SK-N-MC (cell line): ENCODE measurements at regions not wholly inside any gene's neighbourhood (a gene's known extent, or its start where the extent isn't known, plus 50 kb on each side); places are given as distances from the start of the nearest gene placed in this dataset.

Source experiments
- DNase-seq: peaks from one replicate; pipeline ENCODE4 v3.0.0-alpha.2; 2011; ENCODE audit warnings: low read depth, low spot score
- H3K27ac ChIP-seq: fragments of 200-600 bp; sonication (generic); 2 replicates; pipeline ENCODE4 v1.5.1; 2016; ENCODE audit warnings: mixed run types
- H3K36me3 ChIP-seq: fragments of 200-600 bp; sonication (generic); 2 replicates; pipeline ENCODE4 v1.6.1; 2017; ENCODE audit warnings: antibody characterized with exemption, low read length, mixed read lengths; ENCODE audit not compliant: insufficient read depth
- H3K4me3 ChIP-seq: fragments of 200-600 bp; sonication (generic); 2 replicates; pipeline ENCODE4 v1.5.1; 2016
- H3K9ac ChIP-seq: fragments of 200-600 bp; sonication (generic); 2 replicates; pipeline ENCODE4 v1.8.0; 2017; ENCODE audit warnings: mixed run types, mixed read lengths; ENCODE audit not compliant: insufficient read length
- H3K9me3 ChIP-seq: fragments of 200-600 bp; sonication (generic); 2 replicates; pipeline ENCODE4 v1.6.1; 2017; ENCODE audit warnings: low read depth, mild to moderate bottlenecking, antibody characterized with exemption, low read length, moderate library complexity, mixed read lengths
- EZH2 ChIP-seq: fragments of 200-600 bp; sonication (generic); IDR thresholded peaks from one replicate; pipeline ENCODE4 v1.6.1; 2017; ENCODE audit warnings: antibody characterized with exemption
- FOXP2 ChIP-seq: optimal IDR thresholded peaks from 2 replicates; pipeline ENCODE3; 2011; ENCODE audit warnings: mild to moderate bottlenecking, moderate library complexity; ENCODE audit not compliant: insufficient read depth; ENCODE audit errors: extremely low read length, control extremely low read depth
- POLR2AphosphoS5 ChIP-seq: IDR thresholded peaks from 2 replicates; pipeline ENCODE4 v1.6.1; 2012; ENCODE audit warnings: mild to moderate bottlenecking, low read depth, low read length, borderline replicate concordance

DNA sequence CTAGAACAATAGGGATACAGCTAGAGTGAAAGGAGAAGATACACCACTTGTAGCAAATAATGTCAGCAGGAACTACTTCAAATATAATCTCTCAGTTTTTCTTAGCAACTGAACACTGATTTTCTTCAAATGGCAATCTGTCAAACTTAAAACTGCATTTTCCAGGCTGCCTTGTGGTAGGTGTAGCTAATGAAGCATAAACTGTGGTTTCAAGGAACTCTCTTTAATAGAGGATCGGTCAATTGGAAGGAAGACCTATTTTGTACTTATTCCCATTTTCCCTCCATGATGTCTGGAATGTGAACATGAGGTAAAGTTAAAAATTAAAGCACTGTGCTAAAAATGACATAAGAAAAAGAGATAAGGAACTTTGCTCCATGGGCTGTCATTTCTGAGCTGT, 1261.9 kb downstream of the PCDH17 start:
- Histone ChIP-seq H3K9me3 (peaks cover 6% of the 10 kb centered on the region; the same call in 1 of the 2 replicates), H3K36me3 (no peaks in the 10 kb centered on the region), H3K27ac (no peak overlapping the region), H3K4me3 (no peak overlapping the region), H3K9ac (no peak overlapping the region)
- no peak for DNase-seq
- no peak for TF ChIP-seq FOXP2
- no peak for TF ChIP-seq EZH2
- TF ChIP-seq POLR2AphosphoS5, result no peak

DNA sequence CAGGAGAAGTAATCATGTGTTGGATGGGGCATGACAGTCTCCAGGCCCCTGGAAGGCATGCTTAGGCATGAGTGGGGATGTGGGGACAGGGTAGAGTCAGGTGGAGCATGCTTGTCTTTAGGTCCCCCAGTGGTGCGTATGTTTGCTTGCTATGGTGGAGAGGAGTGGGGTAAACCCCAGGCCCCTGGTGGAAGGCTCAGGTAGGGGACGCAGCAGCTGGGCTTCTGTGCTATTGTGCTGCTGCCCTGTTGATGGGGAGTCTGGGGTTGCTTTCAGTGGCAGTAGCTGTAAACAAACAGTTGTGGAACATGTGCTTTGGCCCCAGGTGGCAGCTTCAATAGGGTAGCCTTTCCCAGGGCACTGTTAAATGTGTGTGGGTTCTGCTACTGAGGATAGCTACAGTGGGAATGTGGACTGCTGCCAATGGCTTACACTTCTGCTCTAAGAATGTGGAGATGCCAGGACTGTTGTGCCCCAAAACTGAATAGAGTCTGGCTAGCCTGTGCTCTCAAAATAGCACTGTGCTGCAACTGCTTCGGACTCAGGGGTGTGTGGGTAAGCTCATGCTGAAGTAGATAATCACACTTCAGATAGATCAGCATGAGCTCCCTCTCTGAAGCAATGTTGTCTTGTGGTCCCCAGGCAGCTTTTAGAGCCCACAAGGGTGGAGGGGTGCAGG, 1257.3 kb downstream of the DIAPH3 start:
- no peak for TF ChIP-seq POLR2AphosphoS5
- no peak for TF ChIP-seq EZH2
- no peak for TF ChIP-seq FOXP2
- Histone ChIP-seq H3K9me3 (no peaks in the 10 kb centered on the region), H3K27ac (no peak overlapping the region), H3K36me3 (no peaks in the 10 kb centered on the region), H3K9ac (no peak overlapping the region), H3K4me3 (no peak overlapping the region)
- DNase-seq, result no peak

DNA sequence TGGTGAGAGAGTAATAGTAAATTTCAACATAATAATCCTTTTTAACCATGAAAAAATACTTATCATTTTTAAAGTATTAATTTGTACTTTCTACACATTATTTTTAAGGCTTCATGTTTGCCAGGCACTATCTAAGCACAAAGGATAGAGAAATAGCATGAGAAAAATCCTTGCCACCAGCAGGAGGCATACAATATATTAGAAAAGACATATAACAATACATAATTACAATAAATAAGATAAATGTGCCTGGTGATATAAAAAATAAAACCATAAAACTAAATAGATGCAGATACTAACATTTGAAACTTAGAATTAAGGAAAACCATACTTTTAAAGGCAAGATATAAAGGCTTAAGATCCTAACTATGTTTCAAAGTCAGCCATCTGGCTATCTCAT, 1256.4 kb downstream of the DIAPH3 start:
- H3K36me3 ChIP-seq, result no peaks in the 10 kb centered on the region
- no peak overlapping the region for H3K9ac ChIP-seq
- DNase-seq, result no peak
- H3K27ac ChIP-seq, result no peak overlapping the region
- H3K9me3 ChIP-seq, result no peaks in the 10 kb centered on the region
- H3K4me3 ChIP-seq, result no peak overlapping the region
- TF ChIP-seq POLR2AphosphoS5 (no peak), FOXP2 (no peak), EZH2 (no peak)

DNA sequence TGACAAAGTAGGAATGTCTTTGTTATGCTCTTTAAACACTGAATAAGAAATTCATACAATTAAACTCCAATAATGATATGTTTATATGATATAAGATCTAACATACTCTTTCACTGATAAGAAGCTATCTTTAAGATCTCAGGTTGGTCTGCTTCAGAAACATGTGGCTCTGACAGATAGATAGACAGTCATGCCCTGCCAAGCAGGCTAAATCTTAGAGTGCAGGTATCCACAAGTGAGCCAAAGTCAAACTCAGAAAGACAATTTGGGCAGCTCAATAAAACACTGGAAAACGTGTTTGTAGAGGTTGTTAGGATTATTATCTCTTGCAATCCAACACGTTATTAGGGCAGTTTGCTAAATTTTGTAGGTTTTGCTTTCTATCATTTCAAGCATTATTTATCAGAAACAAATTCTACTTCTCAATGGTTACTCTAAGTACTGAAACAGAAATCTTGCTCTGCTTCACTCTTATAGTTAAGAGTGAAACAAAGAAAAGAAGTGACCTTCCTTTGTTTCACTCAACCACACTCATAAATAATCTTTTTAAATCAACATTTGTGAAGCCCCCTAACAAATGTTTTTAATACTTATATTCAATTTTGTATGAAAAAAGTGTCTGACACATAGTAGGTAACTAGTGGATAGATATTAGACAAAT, 1255.6 kb downstream of the DIAPH3 start:
- TF ChIP-seq EZH2 (no peak), POLR2AphosphoS5 (no peak), FOXP2 (no peak)
- DNase-seq, result no peak
- no peak overlapping the region for H3K9ac ChIP-seq

DNA sequence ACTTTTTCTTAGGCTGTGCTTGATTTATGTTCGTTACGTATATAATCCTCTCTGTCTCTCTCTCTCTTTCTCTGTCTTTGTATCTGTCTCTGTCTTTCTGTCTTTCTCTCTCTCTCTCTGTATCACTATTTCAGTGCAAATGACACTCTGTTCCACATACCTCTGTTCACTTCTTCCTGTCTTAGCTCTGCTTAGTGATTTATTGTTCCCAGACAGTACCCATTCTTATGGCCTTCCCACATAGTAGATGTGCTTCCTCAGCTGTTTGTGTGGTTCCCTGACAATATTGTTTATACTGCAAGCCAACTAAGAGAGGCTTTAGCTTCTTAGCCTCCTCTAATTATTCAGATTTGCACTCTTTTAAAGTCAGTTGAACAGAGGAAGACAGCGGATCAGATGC, 1244.2 kb downstream of the DIAPH3 start:
- H3K36me3 ChIP-seq, result no peaks in the 10 kb centered on the region
- no peak overlapping the region for H3K9ac ChIP-seq
- H3K27ac ChIP-seq, result no peak overlapping the region
- TF ChIP-seq POLR2AphosphoS5 (no peak), EZH2 (no peak), FOXP2 (no peak)
- DNase-seq, result no peak
- no peak overlapping the region for H3K4me3 ChIP-seq
- no peaks in the 10 kb centered on the region for H3K9me3 ChIP-seq

More for the DNA sequence above, 1255.6 kb downstream of the DIAPH3 start:
- no peaks in the 10 kb centered on the region for H3K36me3 ChIP-seq
- no peak overlapping the region for H3K27ac ChIP-seq
- no peaks in the 10 kb centered on the region for H3K9me3 ChIP-seq
- no peak overlapping the region for H3K4me3 ChIP-seq

DNA sequence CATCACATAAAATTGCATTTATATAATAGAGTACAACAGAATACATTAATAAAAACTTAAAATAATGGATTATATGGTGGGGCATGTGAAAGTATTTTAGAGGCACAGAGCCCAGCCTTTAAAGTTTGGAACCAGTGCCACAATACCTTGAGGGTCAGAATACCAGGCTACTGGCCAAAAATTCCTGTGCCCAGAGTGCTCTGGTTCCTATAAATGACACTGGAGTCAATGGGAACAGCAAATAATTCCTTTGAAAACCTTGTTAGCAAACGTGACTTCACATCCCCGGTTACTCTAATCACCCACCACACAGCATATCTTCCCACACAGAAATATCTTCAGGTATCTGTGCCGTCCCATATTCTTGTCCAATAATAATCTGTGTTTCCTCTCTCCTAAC, 1242.6 kb downstream of the DIAPH3 start:
- Histone ChIP-seq H3K4me3 (no peak overlapping the region), H3K27ac (no peak overlapping the region), H3K36me3 (no peaks in the 10 kb centered on the region), H3K9me3 (no peaks in the 10 kb centered on the region), H3K9ac (no peak overlapping the region)
- TF ChIP-seq FOXP2 (no peak), EZH2 (no peak), POLR2AphosphoS5 (no peak)
- no peak for DNase-seq

DNA sequence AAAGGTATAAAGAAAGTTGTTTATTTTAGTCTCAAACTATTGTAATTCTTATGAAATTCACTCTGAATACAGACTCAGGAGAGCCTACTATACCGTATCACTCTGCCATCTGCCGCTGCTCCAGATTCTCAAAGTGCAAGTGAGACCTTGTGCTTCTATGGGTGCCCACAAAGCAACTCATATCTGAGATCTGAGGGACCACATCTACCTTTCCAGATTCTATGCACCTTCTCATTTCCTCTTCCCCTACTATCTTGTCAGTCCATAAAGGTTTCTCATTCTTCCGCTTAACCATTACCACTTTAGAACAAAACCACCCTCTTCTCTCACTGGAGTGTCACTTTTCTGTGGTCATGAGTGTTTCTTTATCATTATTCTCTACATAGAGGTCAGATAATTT, 1236.9 kb downstream of the DIAPH3 start:
- H3K27ac ChIP-seq, result no peak overlapping the region
- no peak for TF ChIP-seq EZH2
- no peak for TF ChIP-seq FOXP2
- no peak for TF ChIP-seq POLR2AphosphoS5

DNA sequence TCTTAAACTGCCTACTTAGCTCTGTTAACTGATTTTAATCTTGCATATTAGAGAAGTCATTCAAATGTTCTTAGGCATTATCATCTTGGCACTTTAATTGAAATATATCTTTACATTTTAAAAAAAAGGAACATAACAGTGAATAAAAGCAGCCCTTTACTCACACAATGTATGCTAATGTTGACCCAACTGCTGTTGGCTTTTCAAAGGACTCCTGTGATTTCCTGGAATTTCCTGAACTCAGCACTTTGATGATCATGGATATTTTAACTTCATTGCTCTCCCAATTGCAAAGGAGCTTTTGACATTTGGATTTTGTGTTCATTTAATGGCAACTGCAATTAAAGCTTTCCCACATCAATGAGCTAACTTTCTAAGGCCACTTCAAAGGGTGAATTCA, 1230.3 kb downstream of the DIAPH3 start:
- no peak overlapping the region for H3K4me3 ChIP-seq
- H3K9me3 ChIP-seq, result 0 out of 2 replicates have a peak, but pooled peaks cover 3% of the 10 kb centered on the region
- no peaks in the 10 kb centered on the region for H3K36me3 ChIP-seq
- H3K27ac ChIP-seq, result no peak overlapping the region
- TF ChIP-seq FOXP2 (no peak), POLR2AphosphoS5 (no peak), EZH2 (no peak)
- no peak overlapping the region for H3K9ac ChIP-seq
- no peak for DNase-seq

More for the DNA sequence above, 1236.9 kb downstream of the DIAPH3 start:
- DNase-seq, result no peak
- H3K4me3 ChIP-seq, result no peak overlapping the region
- H3K9me3 ChIP-seq, result no peaks in the 10 kb centered on the region
- no peaks in the 10 kb centered on the region for H3K36me3 ChIP-seq
- no peak overlapping the region for H3K9ac ChIP-seq
